ENCODE measurements at regions not wholly inside any gene's neighbourhood (a gene's known extent, or its start where the extent isn't known, plus 50 kb on each side); places are given as distances from the start of the nearest gene placed in this dataset.
A peak's percentile ranks its signal among the peaks of the same experiment; 100 is the strongest.
"Not testable (repeated sequence)": the region's sequence is repeated elsewhere in the genome, so short reads cannot be mapped to it uniquely, and the experiment has no call there.

GRCh38 chrX:51144828-51145442 is 187.7 kb upstream of the NUDT10 start:
- DNase-seq (ENCODE audit: extremely low read depth, low read depth) = peak; percentile 30

- no peak for DNase-seq (ENCODE audit: extremely low read depth, low read depth)
Observed at GRCh38 chrX:51148848-51149247, 183.8 kb upstream of the NUDT10 start.

GRCh38 chrX:51151734-51152133 is 180.9 kb upstream of the NUDT10 start:
- no peak for DNase-seq (ENCODE audit: extremely low read depth, low read depth)

- DNase-seq (ENCODE audit: extremely low read depth, low read depth) = no peak
Observed at GRCh38 chrX:51155157-51155556, 177.5 kb upstream of the NUDT10 start.

GRCh38 chrX:51155566-51155965 is 177.1 kb upstream of the NUDT10 start:
- no peak for DNase-seq (ENCODE audit: extremely low read depth, low read depth)

GRCh38 chrX:51158231-51158630 is 174.4 kb upstream of the NUDT10 start:
- no peak for DNase-seq (ENCODE audit: extremely low read depth, low read depth)

GRCh38 chrX:51159378-51159777 is 173.2 kb upstream of the NUDT10 start:
- not testable (repeated sequence) for DNase-seq (ENCODE audit: extremely low read depth, low read depth)

- no peak for DNase-seq (ENCODE audit: extremely low read depth, low read depth)
Observed at GRCh38 chrX:51163730-51164129, 168.9 kb upstream of the NUDT10 start.

GRCh38 chrX:51178356-51178900 is 154.2 kb upstream of the NUDT10 start:
- not testable (repeated sequence) for DNase-seq (ENCODE audit: extremely low read depth, low read depth)

GRCh38 chrX:51179805-51180204 is 152.8 kb upstream of the NUDT10 start:
- not testable (repeated sequence) for DNase-seq (ENCODE audit: extremely low read depth, low read depth)

GRCh38 chrX:51182545-51182944 is 150.1 kb upstream of the NUDT10 start:
- no peak for DNase-seq (ENCODE audit: extremely low read depth, low read depth)

- no peak for DNase-seq (ENCODE audit: extremely low read depth, low read depth)
Observed at GRCh38 chrX:51192104-51192503, 140.5 kb upstream of the NUDT10 start.

- no peak for DNase-seq (ENCODE audit: extremely low read depth, low read depth)
Observed at GRCh38 chrX:51215266-51215665, 117.4 kb upstream of the NUDT10 start.

- no peak for DNase-seq (ENCODE audit: extremely low read depth, low read depth)
Observed at GRCh38 chrX:51215856-51216255, 116.8 kb upstream of the NUDT10 start.

GRCh38 chrX:51242212-51242611 is 90.4 kb upstream of the NUDT10 start:
- no peak for DNase-seq (ENCODE audit: extremely low read depth, low read depth)

- DNase-seq (ENCODE audit: extremely low read depth, low read depth) = no peak
Observed at GRCh38 chrX:51257490-51257889, 75.1 kb upstream of the NUDT10 start.

GRCh38 chrX:51262271-51262670 is 70.4 kb upstream of the NUDT10 start:
- DNase-seq (ENCODE audit: extremely low read depth, low read depth) = not testable (repeated sequence)

- no peak for DNase-seq (ENCODE audit: extremely low read depth, low read depth)
Observed at GRCh38 chrX:51272638-51273037, 60.0 kb upstream of the NUDT10 start.

- no peak for DNase-seq (ENCODE audit: extremely low read depth, low read depth)
Observed at GRCh38 chrX:51281758-51282318, 50.8 kb upstream of the NUDT10 start.
